Esophagus mucosa (tissue), 1 donor: ENCODE measurements at regions not wholly inside any gene's neighbourhood (a gene's known extent, or its start where the extent isn't known, plus 50 kb on each side); places are given as distances from the start of the nearest gene placed in this dataset.
"Not testable (repeated sequence)": the region's sequence is repeated elsewhere in the genome, so short reads cannot be mapped to it uniquely, and the experiment has no call there.

ENCODE experiments used
- ATAC-seq: fragments of 200-7000 bp; cut with Tn5 transposase; one replicate; pipeline ENCODE4 v1.9.1; 2020
- donor health status: DM: yes; HTN: yes; CAD: no.

DNA sequence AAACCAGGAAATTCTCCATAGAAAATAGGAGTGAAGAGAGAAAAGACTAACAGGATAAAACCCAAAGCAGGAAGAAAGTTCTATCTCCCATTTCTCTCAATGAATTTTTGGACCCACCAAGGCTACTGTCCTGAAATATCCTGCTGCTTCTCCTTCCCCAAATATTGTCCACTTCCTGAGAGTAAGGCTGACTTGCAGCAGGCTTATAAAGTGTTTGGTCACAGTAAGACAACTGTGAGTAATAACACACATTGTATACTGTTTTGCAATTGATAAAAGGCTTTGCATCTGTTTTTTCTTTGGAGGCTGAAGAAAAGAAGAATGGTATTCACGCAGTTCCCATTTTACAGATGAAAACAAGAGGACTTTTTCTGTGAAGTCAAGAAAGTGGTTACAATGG is 52.8 kb downstream of the FOXD4L6 start:
- not testable (repeated sequence) for ATAC-seq

- ATAC-seq: peak; percentile 57
Observed at GRCh38 chr9:41074356-41074942, 54.0 kb downstream of the FOXD4L6 start.

- peak; percentile 15 for ATAC-seq
Observed at GRCh38 chr9:41073471-41074243, 54.8 kb downstream of the FOXD4L6 start.

DNA sequence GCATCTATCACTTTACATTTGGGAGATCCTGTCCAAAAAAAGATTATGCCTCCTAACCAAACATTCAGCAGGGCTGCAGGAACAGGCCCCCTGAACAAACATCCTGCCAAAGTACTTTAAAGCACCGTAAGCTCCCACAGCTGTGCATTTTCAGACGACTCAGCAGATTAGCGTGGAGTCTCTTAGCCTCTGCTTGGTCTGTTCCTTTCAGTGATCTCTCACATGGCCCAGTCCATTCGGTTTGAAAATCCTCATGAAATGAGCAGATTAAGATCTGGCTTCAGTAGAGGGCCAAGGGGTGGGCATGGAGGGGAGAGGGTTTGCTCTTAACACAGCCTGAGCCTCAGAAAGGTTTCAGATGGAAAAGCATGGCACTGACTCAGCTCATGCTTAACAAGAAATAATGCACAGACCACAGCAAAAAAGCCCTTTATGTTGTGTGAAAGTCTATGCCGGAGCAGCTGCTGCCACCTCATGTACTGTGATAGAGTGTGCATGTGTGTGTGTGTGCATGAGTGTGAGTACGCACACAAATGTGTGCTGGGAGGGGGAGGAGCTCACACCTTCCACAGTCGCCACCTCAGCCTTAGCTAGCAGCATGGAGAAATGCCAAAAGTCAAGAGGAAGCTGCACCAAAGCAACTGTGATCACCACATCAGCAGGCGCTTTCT is 64.2 kb downstream of the FOXD4L6 start:
- ATAC-seq: peak; percentile 37

DNA sequence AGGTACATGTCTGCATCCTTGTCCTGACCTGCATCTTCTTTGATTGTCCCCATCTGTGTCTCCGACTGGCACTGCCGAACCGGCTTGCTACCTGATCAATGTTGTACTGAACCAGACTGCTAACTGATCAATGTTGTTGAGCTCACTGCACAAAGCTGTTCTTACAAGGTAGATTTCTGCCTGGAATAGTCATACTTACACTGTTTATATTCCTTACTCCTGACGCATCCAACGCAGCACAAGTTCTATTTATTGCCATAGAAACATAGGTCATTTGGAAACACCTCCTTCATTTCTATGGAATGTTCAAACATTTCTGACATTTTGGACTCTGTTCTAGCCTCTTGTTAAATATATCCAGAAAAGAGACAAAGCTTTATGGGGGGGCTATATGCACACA is 65.2 kb downstream of the FOXD4L6 start:
- ATAC-seq: not testable (repeated sequence)

DNA sequence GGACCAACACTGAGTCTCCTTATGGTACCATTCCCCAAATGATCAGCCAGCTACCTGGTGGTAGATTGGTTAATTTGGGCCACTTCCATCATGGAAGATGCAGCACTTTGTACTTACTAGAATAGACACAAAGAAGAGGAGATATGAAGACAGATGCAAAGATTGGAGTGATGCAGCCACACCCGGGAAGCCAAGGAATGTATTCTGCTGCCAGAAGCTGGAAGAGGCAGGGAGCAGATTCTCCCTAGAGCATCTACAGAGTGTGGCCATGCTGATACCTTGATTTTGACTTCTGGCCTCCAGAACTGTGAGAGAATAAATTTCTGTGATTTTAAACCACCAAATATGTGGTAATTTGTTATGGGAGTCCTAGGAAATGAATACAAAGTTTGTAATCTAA is 68.9 kb downstream of the FOXD4L6 start:
- not testable (repeated sequence) for ATAC-seq

DNA sequence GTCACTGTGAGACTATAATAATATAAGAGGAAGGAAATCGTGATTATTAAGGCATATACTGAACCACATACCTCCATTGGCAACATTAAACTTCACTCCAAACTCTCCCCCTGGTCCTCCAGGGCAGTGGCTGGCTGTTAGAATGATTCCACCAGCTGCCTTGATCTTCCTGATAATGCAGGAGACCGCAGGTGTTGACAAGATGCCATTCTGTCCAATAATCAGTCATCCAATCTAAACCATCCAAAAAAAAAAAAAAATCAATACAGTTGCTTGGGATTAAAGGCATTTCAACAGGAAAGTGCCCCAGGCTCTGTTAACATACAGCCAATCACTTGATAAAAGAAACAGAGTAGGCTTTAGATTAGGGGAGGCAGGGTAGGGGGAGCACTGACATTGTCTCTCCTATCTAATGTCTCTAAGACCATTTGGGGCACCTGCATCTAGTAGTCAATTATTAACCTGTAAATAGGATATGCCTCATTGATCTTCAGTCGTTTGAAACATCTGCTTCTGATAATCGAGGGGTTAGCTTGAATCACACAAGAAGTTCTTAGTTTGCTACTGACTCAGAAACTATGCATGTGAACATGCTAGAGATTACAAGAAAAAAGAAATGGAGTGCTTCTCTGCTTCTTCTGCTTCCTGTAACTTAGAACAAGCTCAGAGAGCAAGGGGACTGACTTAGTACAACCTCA is 74.7 kb downstream of the FOXD4L6 start:
- not testable (repeated sequence) for ATAC-seq

GRCh38 chr9:41048672-41049071 is 79.8 kb downstream of the FOXD4L6 start:
- ATAC-seq: not testable (repeated sequence)

DNA sequence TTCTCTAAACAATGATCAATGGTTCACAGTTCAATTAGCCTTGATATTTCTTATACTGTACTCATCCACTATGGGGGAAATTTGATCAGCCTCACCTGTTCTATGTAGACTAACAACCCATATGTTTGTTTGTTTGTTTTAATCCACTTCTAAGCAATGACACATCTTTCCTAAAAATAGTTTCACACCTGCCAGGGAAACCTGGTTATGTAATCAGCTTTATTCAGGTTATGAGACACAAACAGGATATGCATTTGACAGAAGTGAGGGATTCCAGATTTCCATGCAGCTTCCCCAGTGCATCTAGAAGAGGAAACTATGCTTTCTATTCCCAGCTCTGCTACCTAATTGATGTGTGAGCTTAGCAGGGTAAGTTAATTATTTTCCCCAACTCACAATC is 80.7 kb downstream of the FOXD4L6 start:
- not testable (repeated sequence) for ATAC-seq

GRCh38 chr9:41044930-41045329 is 83.6 kb downstream of the FOXD4L6 start:
- ATAC-seq: not testable (repeated sequence)

DNA sequence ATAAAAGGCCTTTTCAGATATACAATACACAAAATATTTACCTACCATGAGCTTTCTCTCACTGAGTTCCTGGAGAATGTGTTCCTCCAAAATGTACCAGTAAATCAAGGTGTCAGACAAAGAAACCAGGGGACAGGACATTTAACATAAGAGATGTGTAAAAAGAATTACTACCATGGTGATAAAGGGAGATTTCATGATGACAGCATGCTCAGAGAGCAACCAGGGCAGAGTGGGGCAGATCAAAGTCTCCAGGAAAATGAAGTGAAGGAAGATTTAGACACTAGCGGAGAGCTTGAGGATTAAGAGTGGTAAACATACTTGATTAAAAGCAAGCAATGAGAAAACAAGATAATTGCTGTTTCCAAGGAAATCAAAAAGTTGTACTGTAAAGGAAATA is 85.0 kb downstream of the FOXD4L6 start:
- ATAC-seq: not testable (repeated sequence)

- ATAC-seq: not testable (repeated sequence)
Observed at GRCh38 chr9:41042111-41042510, 86.4 kb downstream of the FOXD4L6 start.

- not testable (repeated sequence) for ATAC-seq
Observed at GRCh38 chr9:41040705-41041342, 87.7 kb downstream of the FOXD4L6 start.

GRCh38 chr9:41035276-41035675 is 93.2 kb downstream of the FOXD4L6 start:
- ATAC-seq: not testable (repeated sequence)

DNA sequence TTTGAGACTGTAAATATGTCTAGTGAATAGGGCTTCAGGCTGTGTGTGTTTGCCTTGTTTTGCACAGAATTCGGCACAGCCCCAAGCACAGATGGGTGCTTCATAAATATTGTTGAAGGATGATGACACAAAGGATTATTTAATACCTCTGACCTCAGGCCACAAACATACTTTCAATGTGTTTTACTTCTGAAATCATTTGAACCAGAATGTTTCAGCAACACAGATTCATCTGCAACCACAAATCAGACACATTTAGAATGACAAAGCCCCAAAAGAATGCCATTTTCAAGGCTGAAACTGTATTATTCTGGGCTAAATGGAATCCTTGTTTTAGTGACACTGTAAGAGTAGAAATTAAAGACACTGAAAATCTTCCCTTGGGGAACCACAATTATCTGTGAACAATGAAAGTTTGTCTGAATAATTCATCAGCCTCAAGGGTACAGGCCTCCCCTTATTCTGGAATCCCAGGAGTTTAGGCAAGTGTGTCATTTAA is 93.7 kb downstream of the FOXD4L6 start:
- not testable (repeated sequence) for ATAC-seq

- not testable (repeated sequence) for ATAC-seq
Observed at GRCh38 chr9:41033877-41034276, 94.6 kb downstream of the FOXD4L6 start.

DNA sequence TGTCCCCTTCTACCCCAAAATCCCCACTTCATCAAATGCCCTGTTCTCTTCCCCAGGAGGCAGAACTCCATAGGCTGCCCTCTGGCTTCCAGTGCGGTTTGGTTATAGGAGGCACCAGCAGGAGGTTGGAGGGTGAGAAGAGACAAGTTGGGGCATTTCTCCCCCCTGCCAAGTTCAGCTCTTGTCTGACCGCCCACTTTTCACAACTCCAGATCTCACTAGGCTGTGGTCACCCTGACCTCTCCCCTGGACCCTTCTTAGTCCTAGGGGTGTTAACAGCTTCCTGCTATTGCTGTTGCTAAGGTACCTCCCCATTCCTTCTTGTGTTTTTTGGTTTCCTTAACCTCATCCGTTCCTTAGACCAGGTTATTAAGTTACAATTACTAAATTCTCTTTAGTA is 95.1 kb downstream of the FOXD4L6 start:
- ATAC-seq: not testable (repeated sequence)

DNA sequence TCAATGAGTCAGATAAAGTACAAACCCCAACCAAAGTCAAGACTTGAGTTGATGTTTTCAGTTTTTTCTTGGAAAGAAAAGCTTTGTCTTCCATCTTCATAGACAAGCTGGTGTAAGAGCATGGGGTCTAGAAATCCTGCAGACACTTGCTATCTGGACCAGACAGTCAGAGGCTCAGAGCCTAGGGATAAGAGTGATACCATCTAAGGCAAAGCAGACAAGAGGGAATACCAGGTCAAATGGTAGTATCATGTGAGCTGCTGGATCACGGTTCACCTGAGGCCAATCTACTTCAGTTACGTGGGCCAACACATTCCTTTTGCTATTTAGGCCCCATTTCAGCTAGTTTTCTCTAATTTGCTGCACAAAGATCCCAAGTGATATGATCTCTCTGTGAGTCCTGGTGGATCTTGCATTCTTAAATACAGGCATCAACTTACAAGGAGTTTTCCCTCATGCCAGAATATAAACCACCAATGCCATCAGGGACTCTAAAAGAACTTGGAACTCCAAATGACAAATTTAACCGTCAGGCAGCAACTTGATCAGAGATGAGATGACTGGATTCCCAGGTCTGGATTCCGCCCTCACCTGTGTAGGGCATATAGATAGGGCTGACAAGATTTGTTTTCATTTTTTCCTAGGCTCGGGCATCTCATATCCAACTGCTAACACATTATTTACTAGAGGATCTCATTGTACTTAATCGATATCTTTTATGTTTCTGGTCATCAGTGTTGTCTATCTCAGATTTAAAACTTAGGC is 101.4 kb downstream of the FOXD4L6 start:
- ATAC-seq: not testable (repeated sequence)

DNA sequence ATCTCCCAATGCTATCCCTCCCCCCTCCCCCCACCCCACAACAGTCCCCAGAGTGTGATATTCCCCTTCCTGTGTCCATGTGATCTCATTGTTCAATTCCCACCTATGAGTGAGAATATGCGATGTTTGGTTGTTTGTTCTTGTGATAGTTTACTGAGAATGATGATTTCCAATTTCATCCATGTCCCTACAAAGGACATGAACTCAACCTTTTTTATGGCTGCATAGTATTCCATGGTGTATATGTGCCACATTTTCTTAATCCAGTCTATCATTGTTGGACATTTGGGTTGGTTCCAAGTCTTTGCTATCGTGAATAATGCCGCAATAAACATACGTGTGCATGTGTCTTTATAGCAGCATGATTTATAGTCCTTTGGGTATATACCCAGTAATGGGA is 106.1 kb downstream of the FOXD4L6 start:
- not testable (repeated sequence) for ATAC-seq

- not testable (repeated sequence) for ATAC-seq
Observed at GRCh38 chr9:41019858-41020562, 108.5 kb downstream of the FOXD4L6 start.

DNA sequence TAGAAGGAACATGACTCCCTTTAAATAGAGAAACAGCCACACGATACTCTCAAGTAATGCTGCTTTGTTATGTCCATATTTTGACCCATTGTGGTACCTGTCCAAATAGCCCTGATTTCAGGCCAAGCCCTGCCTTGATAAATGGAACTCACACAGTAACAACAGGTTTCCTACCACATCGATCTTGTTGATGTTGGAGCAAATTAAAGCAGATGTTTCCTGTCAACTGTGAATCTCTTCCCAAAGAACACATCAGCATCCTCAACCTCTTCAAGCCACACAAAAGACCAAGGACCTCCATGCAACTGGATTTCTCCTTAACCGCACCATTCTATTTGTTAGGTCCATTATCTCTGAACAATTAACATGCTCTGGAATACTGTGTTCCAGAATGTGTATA is 109.5 kb downstream of the FOXD4L6 start:
- ATAC-seq: not testable (repeated sequence)
